ENCODE measurements at regions not wholly inside any gene's neighbourhood (a gene's known extent, or its start where the extent isn't known, plus 50 kb on each side); places are given as distances from the start of the nearest gene placed in this dataset.

DNA sequence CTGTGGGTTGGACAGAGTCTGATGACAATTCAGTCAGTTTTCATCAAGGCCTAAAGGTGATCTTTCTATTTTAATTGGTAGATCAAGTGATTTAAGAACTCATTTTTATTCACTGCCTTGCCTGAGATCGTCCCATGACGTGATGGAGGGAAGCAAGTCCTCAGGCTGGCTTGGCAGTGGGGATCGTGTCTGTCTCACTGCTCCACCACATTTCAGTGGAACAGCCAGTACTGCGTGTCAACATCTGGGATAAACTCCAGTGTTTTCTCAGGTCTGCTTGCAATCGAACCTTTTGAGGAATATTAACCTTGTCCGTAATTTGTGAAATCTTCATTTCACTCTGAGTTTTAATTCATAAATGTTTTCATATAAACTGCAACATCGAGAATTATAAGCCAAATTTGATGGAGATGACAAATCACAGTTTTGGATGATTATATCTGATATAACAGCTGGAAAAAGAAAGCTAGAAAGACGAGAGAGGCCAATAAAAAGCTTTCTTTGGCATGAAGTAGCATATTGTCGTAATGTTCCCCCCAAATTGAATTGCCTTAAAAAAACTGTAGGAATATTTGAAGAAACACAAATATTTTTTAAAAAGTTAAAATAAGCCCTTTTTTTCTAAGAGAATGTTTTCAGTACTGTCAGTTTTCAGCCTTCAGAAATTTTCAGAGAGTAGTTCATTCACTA is 414.7 kb upstream of the SPRED2 start:
- H4K20me1 ChIP-seq (ENCODE audit: insufficient read depth, low read length) = no peaks in the 10 kb centered on the region
- H2AFZ ChIP-seq (ENCODE audit: low read length) = no peak overlapping the region
- TF ChIP-seq EZH2phosphoT487 (IDR thresholded peaks at IDR 0.05; ENCODE audit: low read length) = no peak
- TF ChIP-seq EZH2 (optimal IDR thresholded peaks at IDR 0.05; ENCODE audit: low read depth, low read length) = no peak
- no peak for TF ChIP-seq CTCF (IDR thresholded peaks at IDR 0.05; ENCODE audit: low read length)

DNA sequence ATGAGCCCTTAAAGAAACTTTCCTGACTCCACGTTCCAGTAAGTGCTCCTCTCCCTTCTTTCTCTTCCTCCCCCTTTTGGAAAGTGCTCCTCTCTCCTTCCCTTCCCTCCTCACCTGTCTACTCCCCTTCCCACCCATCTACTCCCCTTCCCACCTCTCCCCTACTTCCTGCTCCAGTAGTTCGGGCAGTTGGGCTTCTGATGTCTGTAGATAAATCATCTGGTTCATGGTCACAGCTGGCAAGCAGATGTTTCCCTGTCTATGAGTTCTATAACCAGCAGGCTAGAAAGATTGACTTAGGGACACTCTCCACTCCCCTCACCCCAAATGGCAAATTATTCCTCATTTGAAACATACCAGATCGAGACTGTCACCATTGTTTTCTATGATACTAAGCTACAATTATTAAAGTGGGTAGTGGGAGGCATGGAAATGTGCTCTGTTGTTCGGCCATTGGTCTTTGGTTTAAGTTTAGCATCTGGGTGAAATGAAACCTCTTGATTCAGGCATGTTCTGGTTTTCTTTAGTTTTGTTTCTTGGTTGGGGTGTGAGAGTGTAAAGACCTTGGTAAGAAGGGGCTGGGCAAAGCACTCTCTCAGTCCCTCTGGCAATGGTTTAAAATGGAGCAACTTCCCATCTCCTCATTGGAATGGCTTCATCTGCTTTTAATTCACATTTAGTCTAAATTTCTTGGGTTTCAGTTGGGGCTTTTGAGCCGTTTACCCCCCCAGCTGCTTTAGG is 413.2 kb upstream of the SPRED2 start:
- Histone ChIP-seq H3K27ac (ENCODE audit: low read length) (no peak overlapping the region; the same call in 1 of the 2 replicates), H4K20me1 (ENCODE audit: insufficient read depth, low read length) (no peaks in the 10 kb centered on the region), H2AFZ (ENCODE audit: low read length) (peak overlapping the region; percentile 59), H3K9ac (ENCODE audit: low read length) (no peak overlapping the region), H3K27me3 (replicated peaks; ENCODE audit: insufficient read depth, low read length) (no peaks in the 10 kb centered on the region), H3K4me3 (ENCODE audit: low read length) (no peak overlapping the region), H3K36me3 (replicated peaks; ENCODE audit: insufficient read depth, low read length) (no peaks in the 10 kb centered on the region), H3K4me2 (ENCODE audit: low read depth, low read length) (peak overlapping the region; percentile 45), H3K9me3 (replicated peaks; ENCODE audit: insufficient read depth, low read length) (no peaks in the 10 kb centered on the region), H3K4me1 (ENCODE audit: low read length) (peaks cover 19% of the 10 kb centered on the region), H3F3A (ENCODE audit: insufficient read depth, low read length) (0 out of 2 replicates have a peak, but pooled peaks cover 4% of the 10 kb centered on the region), H3K79me2 (ENCODE audit: low read length) (no peaks in the 10 kb centered on the region), H3K9me2 (replicated peaks; ENCODE audit: insufficient read depth, low read length) (no peaks in the 10 kb centered on the region)
- TF ChIP-seq CTCF (IDR thresholded peaks at IDR 0.05; ENCODE audit: low read length) (no peak), EZH2phosphoT487 (IDR thresholded peaks at IDR 0.05; ENCODE audit: low read length) (no peak), EZH2 (optimal IDR thresholded peaks at IDR 0.05; ENCODE audit: low read depth, low read length) (no peak)
- DNase-seq = peak; percentile 22

More for the DNA sequence above, 414.7 kb upstream of the SPRED2 start:
- Histone ChIP-seq H3K4me2 (ENCODE audit: low read depth, low read length) (no peak overlapping the region), H3K9ac (ENCODE audit: low read length) (no peak overlapping the region), H3K27ac (ENCODE audit: low read length) (no peak overlapping the region), H3K4me1 (ENCODE audit: low read length) (peaks cover 19% of the 10 kb centered on the region), H3K79me2 (ENCODE audit: low read length) (no peaks in the 10 kb centered on the region), H3K9me3 (replicated peaks; ENCODE audit: insufficient read depth, low read length) (no peaks in the 10 kb centered on the region), H3K36me3 (replicated peaks; ENCODE audit: insufficient read depth, low read length) (no peaks in the 10 kb centered on the region), H3K4me3 (ENCODE audit: low read length) (no peak overlapping the region), H3K9me2 (replicated peaks; ENCODE audit: insufficient read depth, low read length) (no peaks in the 10 kb centered on the region), H3F3A (ENCODE audit: insufficient read depth, low read length) (0 out of 2 replicates have a peak, but pooled peaks cover 4% of the 10 kb centered on the region), H3K27me3 (replicated peaks; ENCODE audit: insufficient read depth, low read length) (no peaks in the 10 kb centered on the region)
- no peak for DNase-seq

GRCh38 chr2:65842104-65842503 is 409.7 kb upstream of the SPRED2 start:
- no peak overlapping the region for H2AFZ ChIP-seq (ENCODE audit: low read length)
- no peak for TF ChIP-seq EZH2phosphoT487 (IDR thresholded peaks at IDR 0.05; ENCODE audit: low read length)
- TF ChIP-seq EZH2 (optimal IDR thresholded peaks at IDR 0.05; ENCODE audit: low read depth, low read length) = no peak
- TF ChIP-seq CTCF (IDR thresholded peaks at IDR 0.05; ENCODE audit: low read length) = no peak
- H3K27ac ChIP-seq (ENCODE audit: low read length) = no peak overlapping the region

More at GRCh38 chr2:65842104-65842503, 409.7 kb upstream of the SPRED2 start:
- no peaks in the 10 kb centered on the region for H3K79me2 ChIP-seq (ENCODE audit: low read length)
- H3K9me3 ChIP-seq (replicated peaks; ENCODE audit: insufficient read depth, low read length) = no peaks in the 10 kb centered on the region
- no peak overlapping the region for H3K9ac ChIP-seq (ENCODE audit: low read length)
- no peak overlapping the region for H3K4me3 ChIP-seq (ENCODE audit: low read length)
- no peak for DNase-seq
- no peaks in the 10 kb centered on the region for H3K9me2 ChIP-seq (replicated peaks; ENCODE audit: insufficient read depth, low read length)
- no peaks in the 10 kb centered on the region for H3K36me3 ChIP-seq (replicated peaks; ENCODE audit: insufficient read depth, low read length)
- H3K4me2 ChIP-seq (ENCODE audit: low read depth, low read length) = no peak overlapping the region
- peaks cover 15% of the 10 kb centered on the region for H3K4me1 ChIP-seq (ENCODE audit: low read length)
- H3F3A ChIP-seq (ENCODE audit: insufficient read depth, low read length) = 0 out of 2 replicates have a peak, but pooled peaks cover 4% of the 10 kb centered on the region
- no peaks in the 10 kb centered on the region for H3K27me3 ChIP-seq (replicated peaks; ENCODE audit: insufficient read depth, low read length)
- H4K20me1 ChIP-seq (ENCODE audit: insufficient read depth, low read length) = no peaks in the 10 kb centered on the region
